ENCODE measurements at regions not wholly inside any gene's neighbourhood (a gene's known extent, or its start where the extent isn't known, plus 50 kb on each side); places are given as distances from the start of the nearest gene placed in this dataset.
"Not testable (repeated sequence)": the region's sequence is repeated elsewhere in the genome, so short reads cannot be mapped to it uniquely, and the experiment has no call there.

DNA sequence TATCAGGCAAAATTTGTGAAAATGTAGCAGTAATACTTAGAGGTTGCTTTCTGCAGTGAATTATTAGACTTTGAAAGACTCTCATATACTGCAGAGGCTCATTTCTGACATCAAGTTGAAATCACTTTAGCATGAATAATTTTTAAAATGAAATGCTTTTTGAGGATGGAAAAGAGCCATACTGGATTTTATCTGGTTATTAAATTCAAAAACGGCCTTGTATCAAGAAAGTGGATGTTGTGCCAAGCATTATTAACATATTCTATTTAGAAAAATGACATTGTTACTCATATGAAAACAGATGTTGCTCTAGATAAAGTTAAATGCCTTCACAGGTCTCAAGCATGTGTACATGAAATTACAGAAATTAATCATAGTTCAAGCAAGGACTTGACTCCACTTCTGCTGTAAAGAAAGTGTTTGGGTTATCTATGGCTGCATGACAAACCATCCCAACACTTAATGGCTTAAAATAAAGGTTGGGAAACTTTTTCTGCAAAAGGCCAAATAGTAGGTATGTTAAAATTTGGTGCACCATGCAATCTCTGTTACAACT, 64.5 kb upstream of the ZNF280D start:
- H3K36me3 Mint-ChIP-seq (ENCODE audit: low read depth): no peaks in the 10 kb centered on the region
- ATAC-seq (no peak), DNase-seq (no peak)
- no peaks in the 10 kb centered on the region for H3K9me3 Mint-ChIP-seq
- no peak overlapping the region for H3K4me3 Mint-ChIP-seq
- H3K27me3 Mint-ChIP-seq: no peaks in the 10 kb centered on the region
- H3K4me1 Mint-ChIP-seq: peaks cover 2% of the 10 kb centered on the region
- H3K27ac Mint-ChIP-seq: no peak overlapping the region

DNA sequence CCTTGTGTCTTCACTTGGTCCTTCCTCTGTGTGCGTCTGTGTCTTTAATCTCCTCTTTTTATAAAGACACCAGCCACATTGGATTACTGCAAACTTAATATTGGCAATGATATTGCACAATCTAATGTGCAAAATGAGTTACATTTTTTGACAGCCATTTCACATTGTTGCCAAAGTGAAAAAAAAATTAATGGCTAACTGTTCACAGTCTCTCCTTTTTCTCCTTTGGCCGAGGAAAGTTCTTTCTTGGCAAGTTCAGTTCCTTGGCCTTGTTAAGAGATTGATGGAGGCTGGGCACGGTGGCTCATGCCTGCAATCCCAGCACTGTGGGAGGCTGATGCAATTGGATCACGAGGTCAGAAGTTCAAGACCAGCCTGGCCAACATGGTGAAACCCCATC, 62.2 kb upstream of the ZNF280D start:
- DNase-seq: no peak
- H3K27me3 Mint-ChIP-seq: no peaks in the 10 kb centered on the region
- H3K9me3 Mint-ChIP-seq: peaks cover 15% of the 10 kb centered on the region
- no peak for ATAC-seq
- no peak overlapping the region for H3K4me3 Mint-ChIP-seq
- peaks cover 2% of the 10 kb centered on the region for H3K4me1 Mint-ChIP-seq
- peaks cover 3% of the 10 kb centered on the region for H3K36me3 Mint-ChIP-seq (ENCODE audit: low read depth)
- H3K27ac Mint-ChIP-seq: no peak overlapping the region

DNA sequence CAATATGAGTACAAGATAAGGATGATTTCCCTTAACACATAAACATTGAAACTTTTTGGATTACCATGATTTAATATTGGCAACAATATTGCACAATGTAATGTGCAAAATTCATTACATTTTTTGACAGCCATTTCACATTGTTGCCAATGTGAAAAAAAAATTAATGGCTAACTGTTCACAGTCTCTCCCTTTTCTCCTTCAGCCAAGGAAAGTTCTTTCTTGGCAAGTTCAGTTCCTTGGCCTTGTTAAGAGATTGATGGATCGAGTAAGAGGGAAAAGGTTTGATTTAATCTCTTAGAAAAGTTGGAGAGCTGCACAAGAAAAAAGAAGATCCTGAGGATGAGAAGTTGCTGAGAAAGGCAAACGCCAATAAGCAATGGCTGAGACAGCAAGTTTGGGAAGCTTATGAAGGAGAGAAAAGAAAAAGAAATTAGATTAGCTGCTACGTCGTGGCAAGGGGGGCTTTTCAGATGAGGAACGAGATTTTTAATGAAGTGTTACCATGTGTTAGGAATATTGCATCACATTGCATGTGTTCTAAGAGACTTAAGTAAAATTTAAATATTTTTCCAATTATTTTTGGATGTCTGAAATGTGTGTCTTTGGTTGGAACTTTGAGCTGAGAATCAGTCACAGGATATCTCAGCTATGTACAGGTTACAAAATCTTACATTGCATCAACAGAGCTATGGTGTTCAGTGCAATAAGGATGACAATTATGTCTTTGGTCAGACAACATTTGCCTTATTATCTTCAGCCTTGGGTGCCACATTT, 61.4 kb upstream of the ZNF280D start:
- ATAC-seq: no peak
- H3K4me1 Mint-ChIP-seq: peaks cover 2% of the 10 kb centered on the region
- no peak overlapping the region for H3K27ac Mint-ChIP-seq
- H3K4me3 Mint-ChIP-seq: no peak overlapping the region
- H3K9me3 Mint-ChIP-seq: peaks cover 16% of the 10 kb centered on the region
- peaks cover 3% of the 10 kb centered on the region for H3K36me3 Mint-ChIP-seq (ENCODE audit: low read depth)
- DNase-seq: no peak
- no peaks in the 10 kb centered on the region for H3K27me3 Mint-ChIP-seq

DNA sequence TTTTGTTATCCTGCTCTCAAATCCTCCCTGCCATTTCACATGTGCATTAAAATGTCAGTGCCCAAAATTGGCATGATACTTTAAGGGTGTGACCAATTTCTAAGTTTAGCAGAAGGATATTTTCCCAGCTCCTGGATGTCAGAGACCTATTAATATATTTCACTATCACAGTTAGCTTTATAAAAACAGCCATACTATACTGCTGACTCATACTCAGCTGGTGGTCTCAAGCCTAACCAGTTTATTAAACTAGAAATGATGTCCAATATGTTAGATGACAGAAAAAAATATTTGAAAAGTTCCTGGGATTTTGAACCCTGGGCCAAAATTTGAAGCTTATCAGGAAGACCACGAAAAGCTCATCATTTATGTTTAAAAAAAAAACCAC, 60.9 kb upstream of the ZNF280D start:
- ATAC-seq: no peak
- Mint-ChIP-seq H3K36me3 (ENCODE audit: low read depth) (peaks cover 3% of the 10 kb centered on the region), H3K27me3 (no peaks in the 10 kb centered on the region), H3K9me3 (peaks cover 19% of the 10 kb centered on the region), H3K4me1 (peaks cover 2% of the 10 kb centered on the region), H3K27ac (no peak overlapping the region), H3K4me3 (no peak overlapping the region)
- DNase-seq: no peak

GRCh38 chr15:56792211-56792610, 58.9 kb upstream of the ZNF280D start:
- no peak for ATAC-seq
- H3K27me3 Mint-ChIP-seq: no peaks in the 10 kb centered on the region
- H3K27ac Mint-ChIP-seq: no peak overlapping the region
- H3K4me1 Mint-ChIP-seq: peaks cover 6% of the 10 kb centered on the region
- peaks cover 3% of the 10 kb centered on the region for H3K36me3 Mint-ChIP-seq (ENCODE audit: low read depth)
- DNase-seq: no peak
- peaks cover 19% of the 10 kb centered on the region for H3K9me3 Mint-ChIP-seq
- H3K4me3 Mint-ChIP-seq: no peak overlapping the region

GRCh38 chr15:56791521-56791920, 58.2 kb upstream of the ZNF280D start:
- not testable (repeated sequence) for H3K4me3 Mint-ChIP-seq; H3K27ac Mint-ChIP-seq; DNase-seq; H3K27me3 Mint-ChIP-seq; H3K36me3 Mint-ChIP-seq (ENCODE audit: low read depth); ATAC-seq
- Mint-ChIP-seq H3K9me3 (peaks cover 19% of the 10 kb centered on the region), H3K4me1 (peaks cover 13% of the 10 kb centered on the region)

- no peak for ATAC-seq
- no peaks in the 10 kb centered on the region for H3K27me3 Mint-ChIP-seq
- peaks cover 14% of the 10 kb centered on the region for H3K4me1 Mint-ChIP-seq
- no peak overlapping the region for H3K27ac Mint-ChIP-seq
- peaks cover 3% of the 10 kb centered on the region for H3K36me3 Mint-ChIP-seq (ENCODE audit: low read depth)
- no peak overlapping the region for H3K4me3 Mint-ChIP-seq
- DNase-seq: no peak
- peaks cover 19% of the 10 kb centered on the region for H3K9me3 Mint-ChIP-seq
Observed at GRCh38 chr15:56788359-56788758, 55.0 kb upstream of the ZNF280D start.

DNA sequence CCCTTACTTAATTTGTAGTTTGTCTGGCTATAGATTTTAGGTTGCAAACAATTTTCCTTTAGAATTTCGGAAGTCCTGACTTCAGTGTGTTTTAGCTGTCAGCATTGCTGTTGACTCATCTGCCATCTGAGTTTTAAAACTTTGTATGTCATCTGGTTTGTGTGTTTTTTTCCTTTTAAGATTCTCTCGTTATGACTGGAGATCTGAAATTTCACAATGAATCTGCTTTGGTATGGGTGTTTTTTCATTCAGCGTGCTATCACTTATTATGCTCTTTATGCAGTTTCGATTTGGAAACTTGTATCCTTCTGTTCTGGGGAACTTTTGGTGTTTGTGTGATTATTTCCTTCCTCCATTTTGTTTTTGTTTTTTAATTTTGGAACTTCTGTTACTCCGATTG, 53.7 kb upstream of the ZNF280D start:
- no peaks in the 10 kb centered on the region for H3K27me3 Mint-ChIP-seq
- DNase-seq: no peak
- peak overlapping the region; percentile 1 for H3K4me3 Mint-ChIP-seq
- H3K9me3 Mint-ChIP-seq: peaks cover 13% of the 10 kb centered on the region
- peak overlapping the region; percentile 33 for H3K27ac Mint-ChIP-seq
- no peaks in the 10 kb centered on the region for H3K36me3 Mint-ChIP-seq (ENCODE audit: low read depth)
- peaks cover 14% of the 10 kb centered on the region for H3K4me1 Mint-ChIP-seq
- ATAC-seq: peak; percentile 72

DNA sequence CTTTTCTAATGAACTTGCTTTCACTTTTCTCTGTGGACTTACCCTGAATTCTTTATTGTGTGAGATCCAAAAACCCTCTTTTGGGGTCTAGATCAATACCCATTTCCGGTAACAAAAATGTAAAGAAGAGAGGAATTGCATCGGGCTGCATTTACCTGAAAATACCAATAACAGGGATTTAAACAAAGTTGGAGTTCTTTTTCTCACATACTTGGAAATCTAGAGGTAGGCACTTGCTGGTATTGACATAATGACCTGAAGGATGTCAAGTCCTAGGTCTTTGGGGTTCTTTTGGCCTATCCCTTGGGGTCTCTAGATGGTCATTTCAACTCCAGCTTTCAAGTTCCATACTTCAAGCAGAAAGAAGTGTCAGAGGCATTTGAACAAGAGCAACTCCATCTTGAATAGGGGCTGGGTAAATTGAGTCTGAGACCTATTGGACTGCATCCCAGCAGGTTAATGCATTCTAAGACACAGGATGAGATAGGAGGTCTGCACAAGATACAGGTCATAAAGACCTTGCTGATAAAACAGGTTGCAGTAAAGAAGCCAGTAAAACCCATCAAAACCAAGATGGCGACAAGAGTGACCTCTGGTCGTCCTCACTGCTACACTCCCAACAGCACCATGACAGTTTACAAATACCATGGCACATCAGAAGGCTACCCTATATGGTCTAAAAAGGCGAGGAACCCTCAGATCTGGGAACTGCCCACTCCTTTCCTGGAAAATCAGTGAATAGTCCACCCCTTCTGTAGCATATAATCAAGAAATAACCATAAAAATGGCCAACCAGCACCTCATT, 50.8 kb upstream of the ZNF280D start:
- Mint-ChIP-seq H3K36me3 (ENCODE audit: low read depth) (peaks cover 2% of the 10 kb centered on the region), H3K27ac (no peak overlapping the region), H3K27me3 (peaks cover 3% of the 10 kb centered on the region), H3K4me3 (no peak overlapping the region), H3K4me1 (peaks cover 25% of the 10 kb centered on the region), H3K9me3 (peaks cover 11% of the 10 kb centered on the region)
- DNase-seq (no peak), ATAC-seq (no peak)

DNA sequence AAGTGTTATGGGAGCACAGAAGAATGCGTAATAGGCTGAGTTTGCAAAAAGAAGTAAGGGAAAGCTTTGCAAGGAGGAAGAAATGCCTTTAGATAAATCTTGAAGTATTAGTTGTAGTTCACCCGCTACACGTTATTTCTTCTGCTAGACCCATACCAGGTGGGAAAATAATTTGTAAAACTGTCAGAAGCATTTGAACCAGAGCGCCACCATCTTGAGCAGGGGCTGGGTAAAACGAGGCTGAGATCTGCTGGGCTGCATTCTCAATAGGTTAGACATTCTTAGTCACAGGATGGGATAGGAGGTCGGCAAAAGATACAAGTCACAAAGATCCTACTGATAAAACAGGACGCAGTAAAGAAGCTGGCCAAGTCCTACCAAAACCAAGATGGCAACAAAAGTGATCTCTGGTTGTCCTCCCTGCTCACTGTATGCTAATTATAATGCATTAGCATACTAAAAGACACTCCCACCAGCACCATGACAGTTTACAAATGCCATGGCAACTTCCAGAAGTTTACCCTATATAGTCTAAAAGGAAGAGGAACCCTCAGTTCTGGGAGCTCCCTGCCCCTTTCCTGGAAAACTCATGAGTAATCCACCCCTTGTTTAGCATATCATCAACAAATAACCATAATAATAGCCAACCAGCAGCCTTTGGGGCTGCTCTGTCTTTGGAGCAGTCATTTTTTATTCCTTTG, 50.0 kb upstream of the ZNF280D start:
- no peak overlapping the region for H3K27ac Mint-ChIP-seq
- H3K4me1 Mint-ChIP-seq: peaks cover 25% of the 10 kb centered on the region
- H3K27me3 Mint-ChIP-seq: peaks cover 3% of the 10 kb centered on the region
- DNase-seq: no peak
- peaks cover 11% of the 10 kb centered on the region for H3K9me3 Mint-ChIP-seq
- no peak for ATAC-seq
- H3K36me3 Mint-ChIP-seq (ENCODE audit: low read depth): peaks cover 3% of the 10 kb centered on the region
- no peak overlapping the region for H3K4me3 Mint-ChIP-seq

Data from activated naive CD8-positive, alpha-beta T cell treated with anti-CD3 and anti-CD28 coated beads, Interleukin-2, amount 50 U/mL, for 24 hours (primary cell).